IMR-90 (cell line): ENCODE measurements at regions not wholly inside any gene's neighbourhood (a gene's known extent, or its start where the extent isn't known, plus 50 kb on each side); places are given as distances from the start of the nearest gene placed in this dataset.

Experiments
- ATAC-seq: fragments of 200-7000 bp; cut with Tn5 transposase; 2 replicates; pipeline ENCODE4 v1.9.1; 2020; ENCODE audit warnings: low read depth, mild to moderate bottlenecking, moderate library complexity
- BruUV-seq: library from RNA; stranded (reverse); fragments of 400-500 nt; replicated peaks from 2 replicates; lab custom pipeline; 2021; lab: Mats Ljungman, UMichigan
- CTCF ChIA-PET: fragments of 300-600 bp; formaldehyde crosslinking; extraction: SDS; loops from one replicate; lab custom pipeline; 2021; ENCODE audit warnings: antibody characterized with exemption; lab: Yijun Ruan, JAX
- POLR2A ChIA-PET: fragments of 300-600 bp; sonication (Branson Sonifier 250); formaldehyde crosslinking; loops from one replicate; lab custom pipeline; 2022; ENCODE audit warnings: antibody characterized with exemption; ENCODE audit not compliant: unreplicated experiment; lab: Charles Lee
- DNase-seq: peaks from one replicate; pipeline ENCODE4 v3.0.0; 2013
- H2AFZ ChIP-seq: replicated peaks from 2 replicates; pipeline ENCODE3; 2013; ENCODE audit warnings: low read length, mild to moderate bottlenecking; ENCODE audit not compliant: poor library complexity
- H2AK5ac ChIP-seq: 2 replicates; pipeline ENCODE4 v1.6.1; 2013; ENCODE audit warnings: low read depth, low read length, inconsistent platforms
- H2AK9ac ChIP-seq: replicated peaks from 2 replicates; pipeline ENCODE3; 2013; ENCODE audit warnings: mild to moderate bottlenecking, low read depth, low read length, moderate library complexity; ENCODE audit not compliant: poor library complexity
- H2BK120ac ChIP-seq: 2 replicates; pipeline ENCODE4 v1.6.1; 2013; ENCODE audit warnings: low read depth, low read length, inconsistent platforms
- H2BK15ac ChIP-seq: 3 replicates; pipeline ENCODE4 v1.6.1; 2013; ENCODE audit warnings: low read depth, low read length, inconsistent platforms
- H2BK20ac ChIP-seq: 2 replicates; pipeline ENCODE4 v1.6.1; 2013; ENCODE audit warnings: low read depth, mild to moderate bottlenecking, inconsistent platforms, low read length, moderate library complexity
- H2BK5ac ChIP-seq: 2 replicates; pipeline ENCODE4 v1.6.1; 2013; ENCODE audit warnings: mild to moderate bottlenecking, low read depth, low read length, inconsistent platforms; ENCODE audit not compliant: poor library complexity, severe bottlenecking
- H3K14ac ChIP-seq: replicated peaks from 2 replicates; pipeline ENCODE4 v1.6.1; 2013; ENCODE audit warnings: low read depth, low read length, inconsistent platforms
- H3K18ac ChIP-seq: 2 replicates; pipeline ENCODE4 v1.6.1; 2013; ENCODE audit warnings: low read depth, low read length, control low read depth
- H3K23ac ChIP-seq: 2 replicates; pipeline ENCODE4 v1.6.1; 2013; ENCODE audit warnings: low read depth, low read length, inconsistent platforms
- H3K27ac ChIP-seq: 2 replicates; pipeline ENCODE4 v1.5.1; 2013; ENCODE audit warnings: mild to moderate bottlenecking, control low read depth, low read length; ENCODE audit not compliant: insufficient read depth
- H3K27me3 ChIP-seq: 2 replicates; pipeline ENCODE4 v1.6.1; 2013; ENCODE audit warnings: low read length; ENCODE audit not compliant: control insufficient read depth, insufficient read depth
- H3K36me3 ChIP-seq: 2 replicates; pipeline ENCODE4 v1.6.1; 2013; ENCODE audit warnings: low read length, mixed read lengths; ENCODE audit not compliant: control insufficient read depth, insufficient read depth
- H3K4ac ChIP-seq: 2 replicates; pipeline ENCODE4 v1.6.1; 2013; ENCODE audit warnings: low read depth, low read length, inconsistent platforms
- H3K4me1 ChIP-seq: 2 replicates; pipeline ENCODE4 v1.6.1; 2013; ENCODE audit warnings: low read length, mixed read lengths; ENCODE audit not compliant: control insufficient read depth, insufficient read depth
- H3K4me2 ChIP-seq: 2 replicates; pipeline ENCODE4 v1.6.1; 2013; ENCODE audit warnings: low read depth, mild to moderate bottlenecking, control low read depth, low read length, moderate library complexity
- H3K4me3 ChIP-seq: 2 replicates; pipeline ENCODE4 v1.5.1; 2013; ENCODE audit warnings: low read depth, mild to moderate bottlenecking, control low read depth, low read length, moderate library complexity; ENCODE audit not compliant: insufficient read depth
- H3K56ac ChIP-seq: 2 replicates; pipeline ENCODE4 v1.6.1; 2013; ENCODE audit warnings: low read length, inconsistent platforms; ENCODE audit not compliant: insufficient read depth; ENCODE audit errors: extremely low read depth
- H3K79me1 ChIP-seq, 2 experiments: 2 replicates each; pipeline ENCODE4 v1.6.1; 2013; ENCODE audit warnings: low read length in 2 of 2, inconsistent platforms in 1 of 2, low read depth in 1 of 2
- H3K9ac ChIP-seq: 2 replicates; pipeline ENCODE4 v1.6.1; 2013; ENCODE audit warnings: low read depth, low read length, control low read depth
- H3K9me1 ChIP-seq: 2 replicates; pipeline ENCODE4 v1.6.1; 2013; ENCODE audit warnings: low read length, inconsistent platforms; ENCODE audit not compliant: insufficient read depth
- H3K9me3 ChIP-seq: 2 replicates; pipeline ENCODE4 v1.6.1; 2013; ENCODE audit warnings: low read length; ENCODE audit not compliant: control insufficient read depth, insufficient read depth
- H4K20me1 ChIP-seq: 2 replicates; pipeline ENCODE4 v1.6.1; 2013; ENCODE audit warnings: low read length, inconsistent platforms; ENCODE audit not compliant: insufficient read depth
- H4K5ac ChIP-seq: 2 replicates; pipeline ENCODE4 v1.6.1; 2013; ENCODE audit warnings: mild to moderate bottlenecking, low read depth, low read length, control low read depth
- H4K8ac ChIP-seq, 2 experiments: 2 replicates each; pipeline ENCODE4 v1.6.1; 2013; ENCODE audit warnings: low read depth in 2 of 2, low read length in 2 of 2, control low read depth in 1 of 2, inconsistent platforms in 1 of 2
- H4K91ac ChIP-seq: 2 replicates; pipeline ENCODE4 v1.6.1; 2013; ENCODE audit warnings: low read depth, low read length, inconsistent platforms; ENCODE audit not compliant: insufficient read depth
- BHLHE40 ChIP-seq: fragments of 150-350 bp; IDR thresholded peaks from 2 replicates; pipeline ENCODE4 v1.6.1; 2016; ENCODE audit warnings: mild to moderate bottlenecking, low read depth, low read length
- CEBPB ChIP-seq: IDR thresholded peaks from 2 replicates; pipeline ENCODE4 v1.6.1; 2012; ENCODE audit warnings: low read depth, low read length, improper control_type of control experiment
- CHD1 ChIP-seq: IDR thresholded peaks from 2 replicates; pipeline ENCODE4 v1.6.1; 2012; ENCODE audit warnings: low read depth, low read length, improper control_type of control experiment
- CTCF ChIP-seq: conservative IDR thresholded peaks from 2 replicates; pipeline ENCODE4 v1.5.1; 2012; ENCODE audit warnings: mild to moderate bottlenecking, low read depth, low read length, improper control_type of control experiment
- ELK1 ChIP-seq: fragments of 150-350 bp; IDR thresholded peaks from 2 replicates; pipeline ENCODE4 v1.6.1; 2016; ENCODE audit warnings: low read depth, mild to moderate bottlenecking, low read length, moderate library complexity, borderline replicate concordance
- FOS ChIP-seq: fragments of 150-350 bp; IDR thresholded peaks from 2 replicates; pipeline ENCODE4 v1.6.1; 2016; ENCODE audit warnings: low read depth, low read length
- MAFK ChIP-seq: IDR thresholded peaks from 2 replicates; pipeline ENCODE4 v1.6.1; 2012; ENCODE audit warnings: low read depth, low read length, improper control_type of control experiment
- MAZ ChIP-seq: IDR thresholded peaks from 2 replicates; pipeline ENCODE4 v1.6.1; 2012; ENCODE audit warnings: low read depth, mild to moderate bottlenecking, low read length, improper control_type of control experiment, moderate library complexity, borderline replicate concordance
- MXI1 ChIP-seq: IDR thresholded peaks from 2 replicates; pipeline ENCODE4 v1.6.1; 2012; ENCODE audit warnings: low read depth, mild to moderate bottlenecking, low read length, moderate library complexity, borderline replicate concordance
- NFE2L2 ChIP-seq: fragments of 150-350 bp; IDR thresholded peaks from 2 replicates; pipeline ENCODE4 v1.6.1; 2016; ENCODE audit warnings: low read depth, mild to moderate bottlenecking, low read length
- POLR2A ChIP-seq: IDR thresholded peaks from 2 replicates; pipeline ENCODE4 v1.6.1; 2012; ENCODE audit warnings: mild to moderate bottlenecking, low read depth, low read length
- RAD21 ChIP-seq: IDR thresholded peaks from 2 replicates; pipeline ENCODE4 v1.6.1; 2012; ENCODE audit warnings: low read length, improper control_type of control experiment
- RCOR1 ChIP-seq: IDR thresholded peaks from 2 replicates; pipeline ENCODE4 v1.6.1; 2012; ENCODE audit warnings: mild to moderate bottlenecking, low read length, improper control_type of control experiment; ENCODE audit not compliant: insufficient replicate concordance
- RFX5 ChIP-seq: IDR thresholded peaks from 2 replicates; pipeline ENCODE4 v1.8.0; 2012; ENCODE audit warnings: low read depth, mild to moderate bottlenecking, low read length, moderate library complexity
- SMC3 ChIP-seq: fragments of 150-350 bp; IDR thresholded peaks from 2 replicates; pipeline ENCODE4 v1.6.1; 2016; ENCODE audit warnings: low read depth, mild to moderate bottlenecking, antibody characterized with exemption, low read length, moderate library complexity
- USF2 ChIP-seq: fragments of 150-350 bp; IDR thresholded peaks from 2 replicates; pipeline ENCODE4 v1.6.1; 2017; ENCODE audit warnings: mild to moderate bottlenecking, antibody characterized with exemption, low read length, low read depth
- dilution Hi-C: fragments of 300-500 bp; cut with HindIII; formaldehyde crosslinking; loops from one replicate; pipeline ENCODE4 v1.14.3; 2018; ENCODE audit warnings: low sequenced_read_pairs; ENCODE audit not compliant: unreplicated experiment
- in situ Hi-C: fragments of 300-500 bp; cut with MboI; formaldehyde crosslinking; loops from 3 replicates; pipeline ENCODE4 v1.14.3; 2019; ENCODE audit warnings: low sequenced_read_pairs, inconsistent platforms, mixed read lengths
- intact Hi-C: fragments of 100-400 bp; cut with micrococcal nuclease; formaldehyde crosslinking; loops from 2 replicates; pipeline ENCODE4 v1.10.0; 2022

- ChIA-PET POLR2A (no interaction called here), CTCF (no interaction called here)
- TF ChIP-seq USF2 (no peak), POLR2A (no peak), MAFK (no peak), MAZ (no peak), BHLHE40 (no peak), MXI1 (no peak), CTCF (no peak), CHD1 (no peak), RAD21 (no peak), CEBPB (no peak), SMC3 (no peak), RCOR1 (no peak), ELK1 (no peak), RFX5 (no peak), FOS (no peak), NFE2L2 (no peak)
- Histone ChIP-seq H3K79me1 (0 out of 4 replicates have a peak, but pooled peaks cover 0 to 4% of the 10 kb centered on the region in 2 experiments), H3K23ac (no peak overlapping the region), H3K4me3 (no peak overlapping the region), H4K5ac (no peak overlapping the region), H3K14ac (no peak overlapping the region), H3K4me1 (peaks cover 8% of the 10 kb centered on the region; the same call in 1 of the 2 replicates), H2AFZ (no peak overlapping the region), H4K8ac (no peak overlapping the region), H2AK9ac (no peak overlapping the region), H3K36me3 (no peaks in the 10 kb centered on the region), H3K9ac (no peak overlapping the region), H3K9me1 (peaks cover 9% of the 10 kb centered on the region), H2AK5ac (no peak overlapping the region), H3K4ac (no peak overlapping the region), H3K27ac (no peak overlapping the region), H4K91ac (no peak overlapping the region), H2BK5ac (no peak overlapping the region), H3K4me2 (no peak overlapping the region), H3K27me3 (no peaks in the 10 kb centered on the region), H3K18ac (no peak overlapping the region), H2BK120ac (no peak overlapping the region), H2BK15ac (no peak overlapping the region), H4K20me1 (no peaks in the 10 kb centered on the region), H2BK20ac (no peak overlapping the region), H3K56ac (no peak overlapping the region), H3K9me3 (peaks cover 8% of the 10 kb centered on the region)
- no TSS peak for BruUV-seq
- intact Hi-C loops (no loop called here), in situ Hi-C loops (no loop called here), dilution Hi-C loops (no loop called here)
- ATAC-seq (no peak), DNase-seq (no peak)
These were observed 136.9 kb upstream of the UBL3 start for GRCh38 chr13:29987340-29987739.
